Stomach (tissue), 8 donors: ENCODE measurements at regions not wholly inside any gene's neighbourhood (a gene's known extent, or its start where the extent isn't known, plus 50 kb on each side); places are given as distances from the start of the nearest gene placed in this dataset.

Experiments
- DNase-seq, 2 donors: peaks; one replicate each; pipeline versions ENCODE4 v3.0.0 to v3.0.0-alpha.2; 2013 to 2019
- H3K27ac ChIP-seq, 5 donors: fragments of 200-600 bp in 4 of 5; sonication (generic) in 4 of 5; one replicate each; pipeline ENCODE4 v1.5.1; 2013 to 2019; ENCODE audit warnings: mild to moderate bottlenecking in 1 of 5, moderate library complexity in 1 of 5
- H3K27me3 ChIP-seq, 3 donors: fragments of 200-600 bp; sonication (generic); one replicate each; pipeline ENCODE4 v1.5.1; 2017 to 2019; ENCODE audit warnings: mixed run types in 1 of 3
- H3K36me3 ChIP-seq, 4 donors: fragments of 200-600 bp; sonication (generic); 1 replicate in 3 of 4; 2 replicates in 1 of 4; pipeline ENCODE4 v1.5.1; 2016 to 2019
- H3K4me1 ChIP-seq, 4 donors: fragments of 200-600 bp; sonication (generic); one replicate each; pipeline ENCODE4 v1.5.1; 2016 to 2019
- H3K4me3 ChIP-seq, 4 donors: fragments of 200-600 bp; sonication (generic) in 3 of 4; one replicate each; pipeline ENCODE4 v1.5.1; 2016 to 2019; ENCODE audit warnings: mild to moderate bottlenecking in 1 of 4
- H3K9me3 ChIP-seq, 4 donors: fragments of 200-600 bp; sonication (generic); one replicate each; pipeline ENCODE4 v1.5.1; 2016 to 2019
- CTCF ChIP-seq, 7 experiments: fragments of 450-650 bp in 4 of 7; fragments of 200-600 bp in 3 of 7; sonication (generic) in 3 of 7; IDR thresholded peaks; one replicate each; pipeline ENCODE4 v1.5.1; 2016 to 2019; ENCODE audit warnings: antibody characterized with exemption in 7 of 7, control low read depth in 2 of 7, mild to moderate bottlenecking in 1 of 7
- EP300 ChIP-seq: sonication (generic); formaldehyde crosslinking; IDR thresholded peaks from one replicate; pipeline ENCODE4 v1.6.1; 2017; ENCODE audit warnings: antibody characterized with exemption
- POLR2A ChIP-seq, 4 donors: fragments of 450-650 bp; IDR thresholded peaks; one replicate each; pipeline ENCODE4 v1.6.1; 2016; ENCODE audit warnings: antibody characterized with exemption in 4 of 4, control low read depth in 2 of 4, mild to moderate bottlenecking in 1 of 4, moderate library complexity in 1 of 4
- POLR2AphosphoS5 ChIP-seq, 3 donors: sonication (generic); formaldehyde crosslinking; IDR thresholded peaks; one replicate each; pipeline ENCODE4 v1.6.1; 2016; ENCODE audit warnings: antibody characterized with exemption in 3 of 3
- WGBS, 5 donors: extraction: QIAGEN DNeasy Blood & Tissue Kit in 3 of 5; methylation state at CpG; one replicate each; pipeline versions ENCODE4 v1.1.5 to v1.1.7; 2013 to 2018; 5-methylcytosine and 5-hydroxymethylcytosine counted together
- intact Hi-C: fragments of 100-400 bp; cut with DNase I; formaldehyde crosslinking; loops from one replicate; pipeline ENCODE4 v1.15.1; 2023; ENCODE audit warnings: low total_unique reads
- donor health status: healthy with polysubstance abuse.
- donor health status: Bipolar disorder and iron deficiency.
- donor health status: healthy.

GRCh38 chr12:75756771-75757170 is 245.4 kb upstream of the KRR1 start:
- DNase-seq = no peak

GRCh38 chr12:75756111-75756510 is 244.7 kb upstream of the KRR1 start:
- no peaks in the 10 kb centered on the region for H3K27me3 ChIP-seq
- no peak for TF ChIP-seq CTCF (IDR thresholded peaks at IDR 0.05)
- no peak for TF ChIP-seq EP300
- TF ChIP-seq POLR2A (IDR thresholded peaks at IDR 0.05) = no peak
- no peak for TF ChIP-seq POLR2AphosphoS5 (IDR thresholded peaks at IDR 0.05)
- no peaks in the 10 kb centered on the region for H3K36me3 ChIP-seq
- H3K27ac ChIP-seq = no peak overlapping the region
- H3K4me1 ChIP-seq = peaks cover 0 to 7% (median 3%) of the 10 kb centered on the region in 4 donors
- H3K4me3 ChIP-seq = no peak overlapping the region
- no peaks in the 10 kb centered on the region for H3K9me3 ChIP-seq
- DNase-seq = no peak
- intact Hi-C loops = no loop called here

More at GRCh38 chr12:75756771-75757170, 245.4 kb upstream of the KRR1 start:
- no peak overlapping the region for H3K4me3 ChIP-seq
- 90 to 97% (median 95%) methylated on average over 3 of the region's 3 CpGs for WGBS, 5 donors
- peaks cover 0 to 3% (median under 1%) of the 10 kb centered on the region in 4 donors for H3K4me1 ChIP-seq
- no peaks in the 10 kb centered on the region for H3K36me3 ChIP-seq
- no peaks in the 10 kb centered on the region for H3K9me3 ChIP-seq
- H3K27me3 ChIP-seq = no peaks in the 10 kb centered on the region
- no peak overlapping the region for H3K27ac ChIP-seq
- intact Hi-C loops = no loop called here
- TF ChIP-seq POLR2A (IDR thresholded peaks at IDR 0.05) = no peak
- no peak for TF ChIP-seq CTCF (IDR thresholded peaks at IDR 0.05)
- no peak for TF ChIP-seq POLR2AphosphoS5 (IDR thresholded peaks at IDR 0.05)
- no peak for TF ChIP-seq EP300

- H3K9me3 ChIP-seq = no peaks in the 10 kb centered on the region
- no peak for TF ChIP-seq POLR2AphosphoS5 (IDR thresholded peaks at IDR 0.05)
- TF ChIP-seq POLR2A (IDR thresholded peaks at IDR 0.05) = no peak
- TF ChIP-seq EP300 = no peak
- no peak for TF ChIP-seq CTCF (IDR thresholded peaks at IDR 0.05)
- H3K4me3 ChIP-seq = no peak overlapping the region
- H3K4me1 ChIP-seq = peaks cover 0 to 19% (median 7%) of the 10 kb centered on the region in 4 donors
- no peaks in the 10 kb centered on the region for H3K36me3 ChIP-seq
- intact Hi-C loops = no loop called here
- no peaks in the 10 kb centered on the region for H3K27me3 ChIP-seq
- H3K27ac ChIP-seq = no peak overlapping the region
- no peak for DNase-seq
These were observed 243.3 kb upstream of the KRR1 start for GRCh38 chr12:75754698-75755097.

GRCh38 chr12:75754141-75754540 is 242.7 kb upstream of the KRR1 start:
- 86 to 97% (median 95%) methylated on average over 1 of the region's 1 CpG for WGBS, 5 donors
- no peak overlapping the region for H3K4me3 ChIP-seq
- no peak overlapping the region for H3K27ac ChIP-seq
- no peaks in the 10 kb centered on the region for H3K36me3 ChIP-seq
- no peak for TF ChIP-seq POLR2A (IDR thresholded peaks at IDR 0.05)
- no peak for TF ChIP-seq EP300
- TF ChIP-seq POLR2AphosphoS5 (IDR thresholded peaks at IDR 0.05) = no peak
- no peak for TF ChIP-seq CTCF (IDR thresholded peaks at IDR 0.05)
- H3K9me3 ChIP-seq = no peaks in the 10 kb centered on the region
- DNase-seq = no peak
- intact Hi-C loops = no loop called here
- no peaks in the 10 kb centered on the region for H3K27me3 ChIP-seq
- H3K4me1 ChIP-seq = peaks cover 0 to 19% (median 7%) of the 10 kb centered on the region in 4 donors
